Heart left ventricle (tissue), 16 donors: ENCODE measurements at regions not wholly inside any gene's neighbourhood (a gene's known extent, or its start where the extent isn't known, plus 50 kb on each side); places are given as distances from the start of the nearest gene placed in this dataset.

Experiments
- ATAC-seq, 4 donors: fragments of 200-7000 bp; cut with Tn5 transposase; one replicate each; pipeline ENCODE4 v1.9.1; 2020 to 2022; ENCODE audit warnings: moderate library complexity in 4 of 4, mild to moderate bottlenecking in 3 of 4, moderate number of reproducible peaks in 1 of 4
- DNase-seq, 5 donors: peaks; one replicate each; pipeline ENCODE4 v3.0.0-alpha.2; 2020
- H3K27ac ChIP-seq, 12 donors: fragments of 200-600 bp; sonication (generic) in 4 of 12; one replicate each; pipeline versions ENCODE4 v1.5.0 to v1.8.0; 2016 to 2022; ENCODE audit warnings: mild to moderate bottlenecking in 2 of 12
- H3K27me3 ChIP-seq, 9 donors: fragments of 200-600 bp; sonication (generic) in 2 of 9; one replicate each; pipeline versions ENCODE4 v1.5.1 to v1.8.0; 2016 to 2022; ENCODE audit warnings: mild to moderate bottlenecking in 3 of 9
- H3K36me3 ChIP-seq, 9 donors: fragments of 200-600 bp; sonication (generic) in 2 of 9; one replicate each; pipeline versions ENCODE4 v1.5.0 to v1.8.0; 2018 to 2022; ENCODE audit warnings: mild to moderate bottlenecking in 2 of 9
- H3K4me1 ChIP-seq, 12 donors: fragments of 200-600 bp; sonication (generic) in 4 of 12; one replicate each; pipeline versions ENCODE4 v1.5.0 to v1.8.0; 2016 to 2022; ENCODE audit warnings: mild to moderate bottlenecking in 3 of 12
- H3K4me3 ChIP-seq, 12 donors: fragments of 200-600 bp; sonication (generic) in 4 of 12; one replicate each; pipeline versions ENCODE4 v1.5.0 to v1.8.0; 2017 to 2022; ENCODE audit warnings: mild to moderate bottlenecking in 9 of 12, moderate library complexity in 4 of 12
- H3K9me3 ChIP-seq, 12 donors: fragments of 200-600 bp; sonication (generic) in 4 of 12; one replicate each; pipeline versions ENCODE4 v1.5.0 to v1.8.0; 2016 to 2022; ENCODE audit warnings: mild to moderate bottlenecking in 1 of 12
- POLR2A ChIP-seq, 2 donors: fragments of 450-650 bp; IDR thresholded peaks; one replicate each; pipeline ENCODE4 v1.6.1; 2017; ENCODE audit warnings: antibody characterized with exemption in 2 of 2, mild to moderate bottlenecking in 2 of 2, moderate library complexity in 2 of 2
- WGBS, 4 donors: extraction: QIAGEN DNeasy Blood & Tissue Kit in 2 of 4; methylation state at CpG; one replicate each; pipeline versions ENCODE4 v1.1.5 to v1.1.7; 2013 to 2018; 5-methylcytosine and 5-hydroxymethylcytosine counted together
- intact Hi-C, 10 donors: fragments of 100-400 bp; cut with DNase I; formaldehyde crosslinking; loops; one replicate each; pipeline versions ENCODE4 v1.11.1 to v1.14.2; 2022
- TF ChIP-seq, protein P1 (sequence below), 12 donors: fragments of 200-600 bp; sonication (generic) in 4 of 12; IDR thresholded peaks; one replicate each; pipeline versions ENCODE4 v1.5.0 to v1.8.0; 2018 to 2022; ENCODE audit warnings: antibody characterized with exemption in 12 of 12, mild to moderate bottlenecking in 5 of 12
- donor health status: ischemic (EF 13 %, LVEDD 7.1; RV severe dilation, severe dysfunction).
- donor health status: healthy with polysubstance abuse.
- donor health status: DM: no; HTN: yes; CAD: no.
- donor health status: DM: no; HTN: no; CAD: no.
- donor health status: ischemic (EF 25% LVEDD 6.9; RV normal size, moderate dysfunction).
- donor health status: ischemic (EF 25% LVEDD 5.7; RV mildly dilated, moderate dysfunction).
- donor health status: healthy.
- donor health status: DM: yes; HTN: yes; CAD: no.
- donor health status: ischemic (EF 35%, LVEDD 5.7; RV mildly dilated, moderate dysfunction).
- donor health status: nonischemic (EF 11% LVEDD 7.7; RV severe dilation, severe dysfunction).
- donor health status: DM: yes; HTN: yes; CAD: no.
- donor health status: PGD.
- donor health status: ischemic (EF 29% LVEDD 5.4; RV normal size, mild dysfunction).
- donor health status: nonischemic (EF 23%, LVEDD 6.1; RV moderate dilation, normal function).

DNA sequence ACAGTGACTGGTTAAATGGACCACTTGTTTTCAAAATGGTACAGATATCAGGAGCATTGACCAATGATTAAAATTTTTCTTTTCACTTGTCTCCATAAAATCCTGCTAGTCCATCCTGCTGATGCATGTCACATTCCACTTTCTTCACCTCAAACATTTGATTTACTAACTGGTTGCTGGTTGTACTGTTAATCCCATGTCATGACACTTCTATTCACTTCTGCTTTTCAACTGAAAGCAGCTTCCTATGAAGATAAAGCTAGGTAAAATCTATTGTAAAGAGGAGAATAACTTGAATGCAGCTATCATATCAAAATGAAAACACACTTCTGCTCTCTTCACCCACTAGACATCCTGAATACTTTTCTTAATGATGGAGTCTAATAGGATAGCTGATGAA lies 149.6 kb upstream of the OTX2 start:
- Histone ChIP-seq H3K27ac (no peak overlapping the region), H3K4me1 (no peaks in the 10 kb centered on the region), H3K36me3 (no peaks in the 10 kb centered on the region), H3K9me3 (no peaks in the 10 kb centered on the region), H3K4me3 (no peak overlapping the region), H3K27me3 (peaks cover 0 to 9% (median 0%) of the 10 kb centered on the region in 9 donors)
- TF ChIP-seq, protein P1, sequence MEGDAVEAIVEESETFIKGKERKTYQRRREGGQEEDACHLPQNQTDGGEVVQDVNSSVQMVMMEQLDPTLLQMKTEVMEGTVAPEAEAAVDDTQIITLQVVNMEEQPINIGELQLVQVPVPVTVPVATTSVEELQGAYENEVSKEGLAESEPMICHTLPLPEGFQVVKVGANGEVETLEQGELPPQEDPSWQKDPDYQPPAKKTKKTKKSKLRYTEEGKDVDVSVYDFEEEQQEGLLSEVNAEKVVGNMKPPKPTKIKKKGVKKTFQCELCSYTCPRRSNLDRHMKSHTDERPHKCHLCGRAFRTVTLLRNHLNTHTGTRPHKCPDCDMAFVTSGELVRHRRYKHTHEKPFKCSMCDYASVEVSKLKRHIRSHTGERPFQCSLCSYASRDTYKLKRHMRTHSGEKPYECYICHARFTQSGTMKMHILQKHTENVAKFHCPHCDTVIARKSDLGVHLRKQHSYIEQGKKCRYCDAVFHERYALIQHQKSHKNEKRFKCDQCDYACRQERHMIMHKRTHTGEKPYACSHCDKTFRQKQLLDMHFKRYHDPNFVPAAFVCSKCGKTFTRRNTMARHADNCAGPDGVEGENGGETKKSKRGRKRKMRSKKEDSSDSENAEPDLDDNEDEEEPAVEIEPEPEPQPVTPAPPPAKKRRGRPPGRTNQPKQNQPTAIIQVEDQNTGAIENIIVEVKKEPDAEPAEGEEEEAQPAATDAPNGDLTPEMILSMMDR (IDR thresholded peaks at IDR 0.05), result no peak
- no peak for TF ChIP-seq POLR2A (IDR thresholded peaks at IDR 0.05)
- intact Hi-C loops, result no loop called here
- ATAC-seq (no peak), DNase-seq (no peak)

DNA sequence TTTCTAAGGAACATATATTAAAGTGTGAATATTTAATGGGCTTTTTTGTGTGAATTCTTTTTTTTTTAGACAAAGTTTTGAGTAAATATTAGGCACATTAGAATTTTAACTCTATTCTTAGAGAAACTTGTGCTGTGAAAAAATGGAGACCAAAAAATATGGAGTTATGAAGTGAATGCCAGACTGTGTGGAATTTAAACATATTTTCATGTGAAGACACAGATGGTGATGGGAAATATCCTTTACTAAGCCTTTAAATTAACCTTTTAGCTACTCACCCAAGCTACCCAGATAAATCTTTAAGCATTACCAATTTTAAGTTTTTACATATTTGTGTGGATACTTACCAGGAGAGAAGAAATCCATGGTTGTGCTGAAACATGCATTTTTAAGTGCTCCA lies 148.8 kb upstream of the OTX2 start:
- H3K36me3 ChIP-seq, result no peaks in the 10 kb centered on the region
- TF ChIP-seq, protein P1 (IDR thresholded peaks at IDR 0.05), result no peak
- TF ChIP-seq POLR2A (IDR thresholded peaks at IDR 0.05), result no peak
- no peaks in the 10 kb centered on the region for H3K4me1 ChIP-seq
- ATAC-seq (no peak), DNase-seq (no peak)
- peaks cover 0 to 9% (median 0%) of the 10 kb centered on the region in 9 donors for H3K27me3 ChIP-seq
- no peaks in the 10 kb centered on the region for H3K9me3 ChIP-seq
- intact Hi-C loops, result no loop called here
- H3K4me3 ChIP-seq, result no peak overlapping the region
- H3K27ac ChIP-seq, result no peak overlapping the region

DNA sequence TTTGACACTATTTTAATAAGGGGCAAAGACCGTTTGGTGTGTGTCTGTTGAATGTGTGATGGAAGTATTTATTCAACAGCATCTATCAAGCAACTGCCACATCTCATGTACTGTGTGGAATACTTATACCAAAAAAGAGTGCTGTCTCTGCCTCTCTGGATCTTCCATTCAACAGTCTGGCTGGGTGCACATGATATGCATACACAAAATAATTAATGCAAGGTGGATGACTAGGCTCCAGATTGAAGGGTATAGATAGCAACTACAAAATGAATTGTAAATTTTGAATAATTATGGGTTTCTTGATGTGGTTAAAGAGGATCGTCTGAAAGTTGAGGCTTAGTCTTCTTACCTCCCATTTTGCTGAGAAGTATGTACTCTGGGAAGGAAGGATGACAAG lies 145.9 kb upstream of the OTX2 start:
- Histone ChIP-seq H3K36me3 (no peaks in the 10 kb centered on the region), H3K27me3 (peaks cover 0 to 12% (median 0%) of the 10 kb centered on the region in 9 donors), H3K9me3 (no peaks in the 10 kb centered on the region), H3K4me1 (no peaks in the 10 kb centered on the region), H3K27ac (no peak overlapping the region), H3K4me3 (no peak overlapping the region)
- intact Hi-C loops, result no loop called here
- DNase-seq (no peak), ATAC-seq (no peak)
- 54 to 66% (median 59%) methylated on average over 2 of the region's 2 CpGs for WGBS, 4 donors
- no peak for TF ChIP-seq POLR2A (IDR thresholded peaks at IDR 0.05)
- TF ChIP-seq, protein P1 (IDR thresholded peaks at IDR 0.05), result no peak

DNA sequence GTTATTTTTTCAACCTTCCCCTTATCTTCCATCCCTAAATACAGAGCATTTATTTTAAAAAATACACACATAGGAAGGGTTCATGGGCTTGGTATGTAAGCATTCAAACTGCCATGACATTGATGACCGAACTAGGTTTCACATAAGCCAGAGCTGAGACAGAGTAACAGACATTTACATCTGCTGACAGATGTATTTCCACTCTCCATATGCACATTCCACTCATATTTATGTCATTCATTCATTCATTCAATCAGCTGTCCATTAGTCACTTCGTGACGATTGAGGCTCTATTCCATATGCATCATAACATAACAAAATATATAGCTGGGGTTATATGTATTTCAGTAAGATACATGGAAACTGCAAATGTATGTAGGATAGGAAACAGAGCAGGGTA lies 145.5 kb upstream of the OTX2 start:
- DNase-seq (no peak), ATAC-seq (no peak)
- H3K9me3 ChIP-seq, result no peaks in the 10 kb centered on the region
- no peak overlapping the region for H3K4me3 ChIP-seq
- H3K27ac ChIP-seq, result no peak overlapping the region
- intact Hi-C loops, result no loop called here
- no peaks in the 10 kb centered on the region for H3K4me1 ChIP-seq
- H3K36me3 ChIP-seq, result no peaks in the 10 kb centered on the region
- H3K27me3 ChIP-seq, result peaks cover 0 to 15% (median 0%) of the 10 kb centered on the region in 9 donors
- WGBS, 4 donors, result 68 to 86% (median 78%) methylated on average over 3 of the region's 3 CpGs
- no peak for TF ChIP-seq POLR2A (IDR thresholded peaks at IDR 0.05)
- TF ChIP-seq, protein P1 (IDR thresholded peaks at IDR 0.05), result no peak
